GM12864 (cell line): ENCODE measurements at regions not wholly inside any gene's neighbourhood (a gene's known extent, or its start where the extent isn't known, plus 50 kb on each side); places are given as distances from the start of the nearest gene placed in this dataset.
"Not testable (repeated sequence)": the region's sequence is repeated elsewhere in the genome, so short reads cannot be mapped to it uniquely, and the experiment has no call there.

Experiments used
- DNase-seq: peaks from one replicate; pipeline ENCODE4 v3.0.0-alpha.2; 2011; ENCODE audit warnings: low read depth
- H3K4me3 ChIP-seq: 2 replicates; pipeline ENCODE4 v1.5.1; 2011; ENCODE audit warnings: mild to moderate bottlenecking, low read depth, low read length, control low read depth
- CTCF ChIP-seq: IDR thresholded peaks from 2 replicates; pipeline ENCODE4 v1.5.1; 2011; ENCODE audit warnings: low read depth, mild to moderate bottlenecking, moderate library complexity, low read length, control low read depth, inconsistent platforms; ENCODE audit errors: missing control alignments

GRCh38 chr4:79147251-79147650, 178.6 kb downstream of the NAA11 start:
- DNase-seq: no peak
- no peak overlapping the region for H3K4me3 ChIP-seq
- no peak for TF ChIP-seq CTCF

- no peak for TF ChIP-seq CTCF
- H3K4me3 ChIP-seq: no peak overlapping the region
- DNase-seq: no peak
These were observed 184.3 kb downstream of the NAA11 start for GRCh38 chr4:79141530-79141929.

GRCh38 chr4:79134767-79135166, 191.1 kb downstream of the NAA11 start:
- no peak overlapping the region for H3K4me3 ChIP-seq
- no peak for DNase-seq
- TF ChIP-seq CTCF: no peak

GRCh38 chr4:79132826-79133225, 193.0 kb downstream of the NAA11 start:
- H3K4me3 ChIP-seq: no peak overlapping the region
- no peak for DNase-seq
- TF ChIP-seq CTCF: no peak

- no peak for DNase-seq
- H3K4me3 ChIP-seq: no peak overlapping the region
- no peak for TF ChIP-seq CTCF
These were observed 182.7 kb upstream of the PAQR3 start for GRCh38 chr4:79121875-79122358.

- no peak for TF ChIP-seq CTCF
- no peak overlapping the region for H3K4me3 ChIP-seq
- DNase-seq: no peak
These were observed 182.0 kb upstream of the PAQR3 start for GRCh38 chr4:79121223-79121622.

GRCh38 chr4:79117051-79117450, 177.8 kb upstream of the PAQR3 start:
- DNase-seq, H3K4me3 ChIP-seq: not testable (repeated sequence)
